GM12891 (cell line): ENCODE measurements at regions not wholly inside any gene's neighbourhood (a gene's known extent, or its start where the extent isn't known, plus 50 kb on each side); places are given as distances from the start of the nearest gene placed in this dataset.

ENCODE experiments used
- DNase-seq: peaks from one replicate; pipeline ENCODE4 v3.0.0; 2011; ENCODE audit warnings: low spot score; ENCODE audit not compliant: insufficient read length
- FAIRE-seq: peaks from 2 replicates; lab custom pipeline; 2011; peaks lifted over from hg19 to GRCh38; lab: Jason Lieb, UNC
- PAX5 ChIP-seq: IDR thresholded peaks from 2 replicates; pipeline ENCODE4 v1.6.1; 2011; ENCODE audit warnings: low read length, moderate library complexity, mild to moderate bottlenecking; ENCODE audit not compliant: insufficient read depth, severe bottlenecking
- POLR2A ChIP-seq: IDR thresholded peaks from 2 replicates; pipeline ENCODE4 v1.6.1; 2011; ENCODE audit warnings: low read depth, low read length, control low read depth
- POLR2AphosphoS5 ChIP-seq: IDR thresholded peaks from 2 replicates; pipeline ENCODE4 v1.6.1; 2011; ENCODE audit warnings: low read depth, low read length, control low read depth
- POU2F2 ChIP-seq: IDR thresholded peaks from 2 replicates; pipeline ENCODE4 v1.6.1; 2011; ENCODE audit warnings: low read depth, mild to moderate bottlenecking, control low read depth, low read length, moderate library complexity
- SPI1 ChIP-seq: IDR thresholded peaks from 2 replicates; pipeline ENCODE4 v1.6.1; 2011; ENCODE audit warnings: low read depth, low read length, control low read depth
- TAF1 ChIP-seq: IDR thresholded peaks from 2 replicates; pipeline ENCODE4 v1.6.1; 2011; ENCODE audit warnings: low read depth, low read length, control low read depth

DNA sequence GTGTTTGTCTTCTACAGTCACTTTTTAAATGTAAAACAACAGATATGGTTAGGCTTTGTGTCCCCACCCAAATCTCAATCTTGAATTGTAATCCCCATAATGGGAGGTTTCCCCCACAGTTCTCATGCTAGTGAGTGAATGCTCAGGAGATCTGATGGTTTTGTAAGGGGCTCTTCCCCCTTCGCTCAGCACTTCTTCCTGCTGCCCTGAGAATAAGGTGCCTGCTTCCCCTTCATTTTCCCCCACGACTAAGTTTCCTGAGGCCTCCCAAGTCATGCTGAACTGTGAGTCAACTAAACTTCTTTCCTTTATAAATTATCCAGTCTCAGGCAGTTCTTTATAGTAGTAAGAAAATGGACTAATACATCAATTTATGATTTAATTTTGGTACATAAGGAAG, 118.0 kb upstream of the SNTG2 start:
- FAIRE-seq (no peak), DNase-seq (no peak)
- TF ChIP-seq POLR2A (no peak), PAX5 (no peak), POLR2AphosphoS5 (no peak), POU2F2 (no peak), TAF1 (no peak), SPI1 (no peak)

DNA sequence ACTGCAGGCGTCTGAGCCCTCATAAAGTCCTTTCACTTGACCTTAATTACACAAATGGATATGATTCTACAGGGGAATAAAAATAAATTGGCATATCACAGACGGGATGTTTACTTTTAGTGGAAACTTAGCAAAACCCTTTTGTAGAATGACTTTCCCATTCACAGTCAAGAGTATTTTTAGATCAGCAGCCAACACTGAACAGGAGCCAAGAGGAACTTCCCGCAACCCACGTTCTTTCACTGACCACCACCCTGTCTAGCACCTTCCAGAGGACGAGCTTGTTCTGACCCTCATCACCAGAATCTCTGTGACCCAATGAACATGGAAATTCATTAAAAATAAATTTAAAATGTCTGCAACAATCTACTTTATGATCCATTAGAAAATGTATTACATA, 119.0 kb upstream of the SNTG2 start:
- no peak for FAIRE-seq
- no peak for TF ChIP-seq PAX5
- TF ChIP-seq POLR2A, result no peak
- no peak for TF ChIP-seq POLR2AphosphoS5
- TF ChIP-seq POU2F2, result no peak
- TF ChIP-seq TAF1, result no peak
- TF ChIP-seq SPI1, result no peak

DNA sequence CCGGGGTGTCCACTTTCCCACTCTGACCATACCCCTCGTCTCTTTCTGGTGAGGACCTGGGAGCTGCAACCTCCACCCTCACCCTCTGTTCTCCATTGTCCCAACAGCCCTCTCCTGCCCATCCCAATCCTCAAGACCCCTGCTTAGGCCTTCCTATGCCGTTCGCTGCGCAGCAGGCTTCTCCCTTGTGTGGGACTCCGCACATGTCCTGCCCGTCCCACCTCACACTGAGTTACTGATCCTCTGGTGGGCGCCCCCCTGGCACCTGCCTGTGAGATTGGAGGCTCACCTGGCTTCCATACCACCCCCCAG, 119.5 kb upstream of the SNTG2 start:
- DNase-seq, result no peak
- TF ChIP-seq SPI1, result no peak
- no peak for TF ChIP-seq POLR2A
- TF ChIP-seq TAF1, result no peak
- no peak for TF ChIP-seq POLR2AphosphoS5
- TF ChIP-seq PAX5, result no peak
- TF ChIP-seq POU2F2, result no peak

More for the DNA sequence above, 119.0 kb upstream of the SNTG2 start:
- DNase-seq, result no peak

GRCh38 chr2:830419-831224, 120.0 kb upstream of the SNTG2 start:
- DNase-seq, result no peak
- no peak for FAIRE-seq
- TF ChIP-seq POLR2AphosphoS5 (no peak), PAX5 (no peak), SPI1 (no peak), TAF1 (no peak), POU2F2 (no peak), POLR2A (no peak)

More for the DNA sequence above, 119.5 kb upstream of the SNTG2 start:
- FAIRE-seq, result no peak

- TF ChIP-seq TAF1, result no peak
- TF ChIP-seq POU2F2, result no peak
- TF ChIP-seq POLR2AphosphoS5, result no peak
- no peak for TF ChIP-seq PAX5
- TF ChIP-seq POLR2A, result no peak
- no peak for TF ChIP-seq SPI1
- DNase-seq (no peak), FAIRE-seq (no peak)
Observed at GRCh38 chr2:829047-829446, 121.6 kb upstream of the SNTG2 start.

DNA sequence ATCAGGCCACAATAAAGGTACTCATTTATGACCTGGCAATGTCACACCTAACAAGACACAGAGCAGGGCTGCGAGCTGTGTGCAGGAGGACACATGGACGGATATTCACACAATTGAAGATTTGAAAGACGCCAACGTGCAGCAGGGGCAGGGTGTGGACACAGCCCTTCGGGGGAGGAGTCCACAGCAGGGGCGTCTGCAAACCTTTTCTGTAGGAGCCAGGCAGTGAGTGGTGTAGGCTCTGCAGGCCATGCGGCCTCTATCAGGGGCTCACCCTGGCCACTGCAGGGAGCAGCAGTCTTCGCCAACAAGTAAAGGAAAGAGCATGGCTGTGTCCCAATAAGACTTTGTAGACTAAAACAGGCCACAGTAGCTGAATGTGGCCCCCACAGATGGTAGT, 125.7 kb upstream of the SNTG2 start:
- no peak for FAIRE-seq
- no peak for DNase-seq
- TF ChIP-seq POLR2AphosphoS5, result no peak
- TF ChIP-seq SPI1, result no peak
- TF ChIP-seq POU2F2, result no peak
- no peak for TF ChIP-seq POLR2A
- TF ChIP-seq TAF1, result no peak
- no peak for TF ChIP-seq PAX5

- no peak for DNase-seq
- TF ChIP-seq POLR2AphosphoS5, result no peak
- FAIRE-seq, result no peak
Observed at GRCh38 chr2:824524-824923, 126.1 kb upstream of the SNTG2 start.

- TF ChIP-seq POLR2A, result no peak
- TF ChIP-seq TAF1, result no peak
- no peak for TF ChIP-seq SPI1
- no peak for TF ChIP-seq POLR2AphosphoS5
- TF ChIP-seq POU2F2, result no peak
- TF ChIP-seq PAX5, result no peak
- DNase-seq, result no peak
- no peak for FAIRE-seq
Observed at GRCh38 chr2:821546-821945, 129.1 kb upstream of the SNTG2 start.

GRCh38 chr2:819601-820000, 131.0 kb upstream of the SNTG2 start:
- TF ChIP-seq POU2F2, result no peak
- no peak for TF ChIP-seq POLR2A
- TF ChIP-seq SPI1, result no peak
- TF ChIP-seq POLR2AphosphoS5, result no peak
- no peak for TF ChIP-seq TAF1
- no peak for TF ChIP-seq PAX5
- FAIRE-seq (no peak), DNase-seq (no peak)

DNA sequence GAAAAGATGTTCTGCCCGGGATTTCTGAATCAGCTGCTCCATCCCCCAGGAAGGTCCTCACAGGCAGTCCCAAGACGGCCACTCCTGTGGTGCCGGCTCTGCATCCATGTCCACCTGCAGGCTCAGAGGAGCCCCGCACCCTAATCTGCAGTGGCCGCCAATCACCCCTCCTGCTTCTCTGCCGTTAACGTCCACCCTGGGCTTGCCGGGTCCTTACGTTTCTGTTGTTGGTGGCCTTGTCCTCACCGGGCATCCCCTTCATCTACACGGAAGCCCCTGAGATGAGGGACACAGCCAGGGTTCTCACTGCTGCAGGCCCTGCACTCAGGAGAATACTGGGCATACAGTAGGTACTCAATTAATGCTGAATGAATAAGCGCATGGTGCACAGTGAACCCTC, 131.5 kb upstream of the SNTG2 start:
- DNase-seq (no peak), FAIRE-seq (no peak)
- TF ChIP-seq POLR2AphosphoS5 (no peak), SPI1 (no peak), PAX5 (no peak), TAF1 (no peak), POLR2A (no peak)
